K562 (cell line): ENCODE measurements at regions not wholly inside any gene's neighbourhood (a gene's known extent, or its start where the extent isn't known, plus 50 kb on each side); places are given as distances from the start of the nearest gene placed in this dataset.

Source experiments
- CTCF ChIP-seq, 3 experiments: IDR thresholded peaks in 2 of 3; conservative IDR thresholded peaks in 1 of 3; 2 replicates each; pipeline ENCODE4 v1.5.1; 2011 to 2012; ENCODE audit warnings: low read length in 3 of 3, mild to moderate bottlenecking in 3 of 3, control low read depth in 2 of 3, improper control_type of control experiment in 1 of 3, inconsistent platforms in 1 of 3, low read depth in 1 of 3, mixed read lengths in 1 of 3, moderate library complexity in 1 of 3; ENCODE audit not compliant: insufficient read depth in 2 of 3
- EZH2 ChIP-seq: IDR thresholded peaks from 2 replicates; pipeline ENCODE4 v1.6.1; 2012; ENCODE audit warnings: low read depth, mild to moderate bottlenecking, inconsistent platforms, low read length, borderline replicate concordance
- ZNF263 ChIP-seq: sonication (generic); formaldehyde crosslinking; IDR thresholded peaks from 2 replicates; pipeline ENCODE4 v1.8.0; 2022; ENCODE audit warnings: mild to moderate bottlenecking, missing genetic modification reagents, borderline replicate concordance
- TF ChIP-seq, protein P1 (sequence below), 2 experiments: IDR thresholded peaks; 2 replicates each; pipeline ENCODE4 v1.6.1; 2012; ENCODE audit warnings: improper control_type of control experiment in 2 of 2, low read depth in 2 of 2, low read length in 2 of 2, borderline replicate concordance in 1 of 2

- TF ChIP-seq, protein P1, sequence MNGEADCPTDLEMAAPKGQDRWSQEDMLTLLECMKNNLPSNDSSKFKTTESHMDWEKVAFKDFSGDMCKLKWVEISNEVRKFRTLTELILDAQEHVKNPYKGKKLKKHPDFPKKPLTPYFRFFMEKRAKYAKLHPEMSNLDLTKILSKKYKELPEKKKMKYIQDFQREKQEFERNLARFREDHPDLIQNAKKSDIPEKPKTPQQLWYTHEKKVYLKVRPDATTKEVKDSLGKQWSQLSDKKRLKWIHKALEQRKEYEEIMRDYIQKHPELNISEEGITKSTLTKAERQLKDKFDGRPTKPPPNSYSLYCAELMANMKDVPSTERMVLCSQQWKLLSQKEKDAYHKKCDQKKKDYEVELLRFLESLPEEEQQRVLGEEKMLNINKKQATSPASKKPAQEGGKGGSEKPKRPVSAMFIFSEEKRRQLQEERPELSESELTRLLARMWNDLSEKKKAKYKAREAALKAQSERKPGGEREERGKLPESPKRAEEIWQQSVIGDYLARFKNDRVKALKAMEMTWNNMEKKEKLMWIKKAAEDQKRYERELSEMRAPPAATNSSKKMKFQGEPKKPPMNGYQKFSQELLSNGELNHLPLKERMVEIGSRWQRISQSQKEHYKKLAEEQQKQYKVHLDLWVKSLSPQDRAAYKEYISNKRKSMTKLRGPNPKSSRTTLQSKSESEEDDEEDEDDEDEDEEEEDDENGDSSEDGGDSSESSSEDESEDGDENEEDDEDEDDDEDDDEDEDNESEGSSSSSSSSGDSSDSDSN (IDR thresholded peaks at IDR 0.05; ENCODE audit: borderline replicate concordance in 1 of 2, low read depth in 2 of 2, low read length in 2 of 2): no peak
- no peak for TF ChIP-seq EZH2
- no peak for TF ChIP-seq CTCF (IDR thresholded peaks at IDR 0.05 in 2 of 3, conservative IDR thresholded peaks at IDR 0.05 in 1 of 3; ENCODE audit: insufficient read depth in 2 of 3, low read depth in 1 of 3, low read length in 3 of 3)
- no peak for TF ChIP-seq ZNF263
Measured at GRCh38 chr2:234158812-234159211, 108.3 kb downstream of the SPP2 start.
